H1 (cell line): ENCODE measurements at regions not wholly inside any gene's neighbourhood (a gene's known extent, or its start where the extent isn't known, plus 50 kb on each side); places are given as distances from the start of the nearest gene placed in this dataset.

Experiments
- CBX8 ChIP-seq: fragments of 300-800, 300-1000 bp; sonication (generic); IDR thresholded peaks from 2 replicates; pipeline ENCODE4 v1.7.1; 2016; ENCODE audit warnings: low read depth, low read length, borderline replicate concordance
- CHD1 ChIP-seq: IDR thresholded peaks from 2 replicates; pipeline ENCODE4 v1.6.1; 2012; ENCODE audit warnings: low read depth, low read length, improper control_type of control experiment
- CHD7 ChIP-seq: fragments of 300-600 bp; sonication (generic); IDR thresholded peaks from 2 replicates; pipeline ENCODE4 v1.7.1; 2012; ENCODE audit warnings: low read length, moderate library complexity, mild to moderate bottlenecking, inconsistent platforms; ENCODE audit not compliant: insufficient replicate concordance
- JUND ChIP-seq: IDR thresholded peaks from 2 replicates; pipeline ENCODE4 v1.6.1; 2011; ENCODE audit warnings: mild to moderate bottlenecking, improper control_type of control experiment, low read length
- MAFK ChIP-seq: IDR thresholded peaks from 2 replicates; pipeline ENCODE4 v1.6.1; 2012; ENCODE audit warnings: low read depth, mild to moderate bottlenecking, improper control_type of control experiment, low read length
- MAX ChIP-seq: IDR thresholded peaks from 2 replicates; pipeline ENCODE4 v1.6.1; 2012; ENCODE audit warnings: inconsistent platforms
- SIN3A ChIP-seq, 2 experiments: IDR thresholded peaks in 1 of 2; conservative IDR thresholded peaks in 1 of 2; 2 replicates each; pipeline ENCODE4 v1.6.1; 2011 to 2012; ENCODE audit warnings: low read length in 2 of 2, improper control_type of control experiment in 1 of 2, low read depth in 1 of 2, mild to moderate bottlenecking in 1 of 2
- USF2 ChIP-seq: IDR thresholded peaks from 2 replicates; pipeline ENCODE4 v1.6.1; 2011; ENCODE audit warnings: low read length, improper control_type of control experiment

- TF ChIP-seq CHD7 (no peak), MAFK (no peak), JUND (no peak), MAX (no peak), USF2 (no peak), CHD1 (no peak), CBX8 (no peak), SIN3A (conservative IDR thresholded peaks at IDR 0.05 in 1 of 2, IDR thresholded peaks at IDR 0.05 in 1 of 2; ENCODE audit: low read depth in 1 of 2, low read length in 2 of 2) (no peak)
Observed at GRCh38 chr1:94646786-94647555, 105.4 kb upstream of the F3 start (continued).
